ENCODE measurements at regions not wholly inside any gene's neighbourhood (a gene's known extent, or its start where the extent isn't known, plus 50 kb on each side); places are given as distances from the start of the nearest gene placed in this dataset.

DNA sequence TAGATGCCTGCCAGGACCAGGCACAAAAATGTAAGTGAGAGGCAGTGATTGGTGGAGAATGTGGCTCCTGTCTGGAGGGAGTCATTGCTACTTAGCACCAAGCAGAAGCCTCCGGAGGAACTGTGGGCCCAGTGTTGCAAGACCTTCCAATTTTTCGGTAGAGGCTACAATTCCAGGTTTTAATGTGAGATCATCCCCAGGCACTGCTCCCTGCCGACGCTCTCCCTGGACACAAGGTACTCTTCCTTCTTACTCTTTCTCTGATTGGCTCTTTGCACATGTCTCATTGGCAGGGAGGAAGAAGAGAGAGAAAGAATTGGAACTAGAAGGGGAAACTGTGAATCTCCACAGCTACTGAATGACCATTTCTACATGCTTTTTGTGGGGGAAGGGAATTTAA lies 53.7 kb upstream of the EP300 start:
- TF ChIP-seq, protein P1, sequence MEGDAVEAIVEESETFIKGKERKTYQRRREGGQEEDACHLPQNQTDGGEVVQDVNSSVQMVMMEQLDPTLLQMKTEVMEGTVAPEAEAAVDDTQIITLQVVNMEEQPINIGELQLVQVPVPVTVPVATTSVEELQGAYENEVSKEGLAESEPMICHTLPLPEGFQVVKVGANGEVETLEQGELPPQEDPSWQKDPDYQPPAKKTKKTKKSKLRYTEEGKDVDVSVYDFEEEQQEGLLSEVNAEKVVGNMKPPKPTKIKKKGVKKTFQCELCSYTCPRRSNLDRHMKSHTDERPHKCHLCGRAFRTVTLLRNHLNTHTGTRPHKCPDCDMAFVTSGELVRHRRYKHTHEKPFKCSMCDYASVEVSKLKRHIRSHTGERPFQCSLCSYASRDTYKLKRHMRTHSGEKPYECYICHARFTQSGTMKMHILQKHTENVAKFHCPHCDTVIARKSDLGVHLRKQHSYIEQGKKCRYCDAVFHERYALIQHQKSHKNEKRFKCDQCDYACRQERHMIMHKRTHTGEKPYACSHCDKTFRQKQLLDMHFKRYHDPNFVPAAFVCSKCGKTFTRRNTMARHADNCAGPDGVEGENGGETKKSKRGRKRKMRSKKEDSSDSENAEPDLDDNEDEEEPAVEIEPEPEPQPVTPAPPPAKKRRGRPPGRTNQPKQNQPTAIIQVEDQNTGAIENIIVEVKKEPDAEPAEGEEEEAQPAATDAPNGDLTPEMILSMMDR (IDR thresholded peaks at IDR 0.05) = no peak
- no peak for TF ChIP-seq POLR2A (IDR thresholded peaks at IDR 0.05)
- TF ChIP-seq EP300 (IDR thresholded peaks at IDR 0.05) = no peak

Measured in ovary (tissue), 3 donors.